ENCODE measurements at regions not wholly inside any gene's neighbourhood (a gene's known extent, or its start where the extent isn't known, plus 50 kb on each side); places are given as distances from the start of the nearest gene placed in this dataset.

DNA sequence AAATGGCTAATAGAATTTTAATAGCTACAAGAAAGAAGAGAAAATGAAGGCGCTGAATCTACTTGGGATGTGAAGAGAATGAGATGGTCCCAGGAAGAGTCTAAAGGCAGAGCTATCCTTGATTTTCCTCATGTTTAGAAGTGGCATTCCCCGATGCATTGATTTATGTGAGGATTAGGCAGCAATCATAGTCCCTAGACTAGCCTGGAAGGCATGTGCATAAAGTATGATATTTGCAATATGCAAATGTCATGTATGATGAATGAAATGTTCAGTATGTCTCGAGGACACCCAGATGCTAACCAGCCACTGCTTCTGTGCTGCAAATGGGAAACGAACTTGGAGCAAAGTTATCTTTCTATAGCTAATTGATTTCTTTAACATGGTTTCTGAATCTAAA lies 641.5 kb upstream of the PLXNA2 start:
- H3K4me1 ChIP-seq (ENCODE audit: control insufficient read depth, insufficient read depth, low read length) = no peaks in the 10 kb centered on the region
- H3K4me3 ChIP-seq (ENCODE audit: low read depth, low read length) = no peak overlapping the region
- H3K36me3 ChIP-seq (ENCODE audit: control insufficient read depth, insufficient read depth, low read length) = no peaks in the 10 kb centered on the region
- H3K27me3 ChIP-seq (ENCODE audit: control insufficient read depth, insufficient read depth, low read length) = no peaks in the 10 kb centered on the region
- no peak overlapping the region for H3K9ac ChIP-seq (ENCODE audit: low read depth, low read length)
- no peaks in the 10 kb centered on the region for H3K9me3 ChIP-seq (ENCODE audit: control insufficient read depth, insufficient read depth, low read length)

DNA sequence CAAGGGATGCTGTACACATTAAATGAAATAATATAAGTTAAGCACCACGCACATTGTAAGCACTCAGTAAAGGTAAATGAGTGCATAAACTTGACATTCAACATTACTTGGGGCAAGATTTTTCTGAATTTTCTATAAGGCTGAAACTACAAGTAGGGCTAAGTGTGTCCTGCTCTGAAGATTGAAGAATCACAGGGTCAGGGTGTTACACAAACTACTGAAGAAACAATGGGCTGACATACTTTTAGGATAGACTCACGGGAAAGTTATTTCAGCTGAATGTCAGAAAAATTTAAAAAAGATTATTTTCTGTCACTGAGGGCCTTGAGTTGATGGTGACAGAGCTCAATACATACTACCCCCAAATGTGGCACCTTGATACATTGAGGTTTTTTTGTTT lies 644.2 kb upstream of the PLXNA2 start:
- Histone ChIP-seq H3K4me1 (ENCODE audit: control insufficient read depth, insufficient read depth, low read length) (no peaks in the 10 kb centered on the region), H3K9me3 (ENCODE audit: control insufficient read depth, insufficient read depth, low read length) (no peaks in the 10 kb centered on the region), H3K27me3 (ENCODE audit: control insufficient read depth, insufficient read depth, low read length) (no peaks in the 10 kb centered on the region), H3K9ac (ENCODE audit: low read depth, low read length) (no peak overlapping the region), H3K36me3 (ENCODE audit: control insufficient read depth, insufficient read depth, low read length) (no peaks in the 10 kb centered on the region), H3K4me3 (ENCODE audit: low read depth, low read length) (no peak overlapping the region)

DNA sequence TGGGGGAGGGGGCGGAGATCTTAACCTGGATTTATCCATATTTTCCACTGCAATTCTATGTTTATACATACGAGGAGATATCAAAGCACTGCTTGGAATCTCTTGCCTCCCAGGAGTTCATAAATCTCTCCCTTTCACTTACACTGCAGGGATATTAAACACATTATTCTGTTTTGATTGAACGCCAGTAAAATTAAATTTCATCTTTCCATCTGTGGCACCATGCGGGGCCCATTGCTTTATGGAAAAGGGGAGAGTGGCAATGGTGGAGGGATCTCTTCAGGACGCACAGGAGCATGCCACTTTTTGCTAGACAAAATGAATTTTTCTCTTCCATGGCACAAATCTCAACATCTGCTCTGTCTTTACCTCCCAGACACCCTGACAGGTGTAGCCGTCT lies 648.0 kb upstream of the PLXNA2 start:
- Histone ChIP-seq H3K9me3 (ENCODE audit: control insufficient read depth, insufficient read depth, low read length) (no peaks in the 10 kb centered on the region), H3K27me3 (ENCODE audit: control insufficient read depth, insufficient read depth, low read length) (no peaks in the 10 kb centered on the region), H3K4me1 (ENCODE audit: control insufficient read depth, insufficient read depth, low read length) (no peaks in the 10 kb centered on the region), H3K36me3 (ENCODE audit: control insufficient read depth, insufficient read depth, low read length) (no peaks in the 10 kb centered on the region), H3K9ac (ENCODE audit: low read depth, low read length) (no peak overlapping the region), H3K4me3 (ENCODE audit: low read depth, low read length) (no peak overlapping the region)

DNA sequence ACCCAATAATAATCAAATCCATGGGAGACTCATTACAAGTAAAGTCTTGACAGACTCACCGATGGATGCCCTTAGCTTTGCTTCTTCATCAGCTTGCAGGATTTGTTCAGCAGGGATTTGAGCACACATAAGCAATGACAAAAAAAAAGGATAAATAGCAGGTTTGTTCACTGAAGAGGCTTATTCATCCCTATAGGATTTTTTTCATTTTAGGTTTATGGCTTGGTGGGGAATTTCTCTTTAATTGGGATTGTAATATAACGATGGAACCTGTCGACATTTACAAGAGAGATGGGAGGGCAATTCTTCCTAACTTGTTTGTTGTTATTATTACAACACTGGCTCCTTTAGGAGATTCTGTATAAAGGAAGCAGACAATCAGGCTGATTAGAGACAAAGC lies 649.1 kb upstream of the PLXNA2 start:
- Histone ChIP-seq H3K27me3 (ENCODE audit: control insufficient read depth, insufficient read depth, low read length) (no peaks in the 10 kb centered on the region), H3K9me3 (ENCODE audit: control insufficient read depth, insufficient read depth, low read length) (no peaks in the 10 kb centered on the region), H3K4me3 (ENCODE audit: low read depth, low read length) (no peak overlapping the region), H3K9ac (ENCODE audit: low read depth, low read length) (no peak overlapping the region), H3K36me3 (ENCODE audit: control insufficient read depth, insufficient read depth, low read length) (no peaks in the 10 kb centered on the region), H3K4me1 (ENCODE audit: control insufficient read depth, insufficient read depth, low read length) (no peaks in the 10 kb centered on the region)

DNA sequence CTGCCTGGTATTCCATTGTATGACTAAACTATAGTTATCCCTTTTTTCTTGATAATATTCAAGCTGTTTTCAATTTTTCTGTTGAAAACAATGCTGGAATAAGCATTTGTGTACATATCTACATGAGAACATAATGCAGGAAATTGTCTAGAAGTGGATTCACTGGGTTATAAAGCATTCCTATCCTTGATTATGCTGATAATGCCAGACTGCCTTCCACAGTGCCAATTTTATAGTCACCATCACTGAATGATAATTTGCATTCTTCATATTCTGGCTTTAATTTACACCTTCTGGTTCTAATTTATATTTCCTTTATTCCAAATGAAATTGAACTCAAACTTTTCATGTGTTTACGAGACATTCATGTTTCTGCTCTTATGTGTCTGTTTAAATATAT lies 651.0 kb upstream of the PLXNA2 start:
- H3K27me3 ChIP-seq (ENCODE audit: control insufficient read depth, insufficient read depth, low read length) = no peaks in the 10 kb centered on the region
- H3K9ac ChIP-seq (ENCODE audit: low read depth, low read length) = no peak overlapping the region
- no peaks in the 10 kb centered on the region for H3K4me1 ChIP-seq (ENCODE audit: control insufficient read depth, insufficient read depth, low read length)
- no peak overlapping the region for H3K4me3 ChIP-seq (ENCODE audit: low read depth, low read length)
- H3K9me3 ChIP-seq (ENCODE audit: control insufficient read depth, insufficient read depth, low read length) = no peaks in the 10 kb centered on the region
- H3K36me3 ChIP-seq (ENCODE audit: control insufficient read depth, insufficient read depth, low read length) = no peaks in the 10 kb centered on the region

DNA sequence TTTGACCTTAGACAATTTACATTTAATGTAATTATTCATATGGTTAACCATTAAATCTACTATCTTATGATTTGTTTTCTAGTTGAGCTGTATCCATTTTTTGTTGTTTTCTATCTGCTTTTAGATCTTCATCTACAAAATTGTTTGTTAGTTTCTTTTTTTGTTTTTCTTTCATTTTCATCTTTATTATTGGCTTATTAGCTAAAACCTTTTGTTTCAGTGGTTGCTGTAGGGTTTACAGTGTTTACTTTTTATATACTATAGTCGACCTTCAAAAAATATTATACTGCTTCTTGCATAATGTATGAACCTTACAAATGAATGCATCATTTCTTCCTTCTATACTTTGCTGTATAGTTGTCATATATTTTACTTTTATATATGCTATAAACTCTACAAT lies 651.6 kb upstream of the PLXNA2 start:
- H3K36me3 ChIP-seq (ENCODE audit: control insufficient read depth, insufficient read depth, low read length) = no peaks in the 10 kb centered on the region
- H3K9ac ChIP-seq (ENCODE audit: low read depth, low read length) = no peak overlapping the region
- no peaks in the 10 kb centered on the region for H3K4me1 ChIP-seq (ENCODE audit: control insufficient read depth, insufficient read depth, low read length)
- H3K27me3 ChIP-seq (ENCODE audit: control insufficient read depth, insufficient read depth, low read length) = no peaks in the 10 kb centered on the region
- no peaks in the 10 kb centered on the region for H3K9me3 ChIP-seq (ENCODE audit: control insufficient read depth, insufficient read depth, low read length)
- H3K4me3 ChIP-seq (ENCODE audit: low read depth, low read length) = no peak overlapping the region

DNA sequence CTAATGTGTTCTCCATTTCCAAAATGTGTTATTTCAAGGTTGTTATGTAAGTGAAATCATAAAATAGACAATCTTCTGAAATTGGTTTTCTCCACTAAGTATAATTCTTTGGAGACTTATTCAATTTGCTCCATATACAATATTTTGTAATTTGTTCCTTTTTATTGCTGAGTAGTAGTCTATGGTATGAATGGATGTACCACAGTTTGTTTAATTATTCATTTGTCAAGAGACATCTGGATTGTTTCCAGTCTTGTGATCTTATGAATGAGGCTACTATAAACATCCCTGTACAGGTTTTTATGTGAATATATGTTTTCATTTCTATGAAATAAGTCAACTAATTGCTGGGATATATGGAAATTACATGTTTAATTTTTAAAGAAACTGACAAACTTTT lies 652.6 kb upstream of the PLXNA2 start:
- Histone ChIP-seq H3K36me3 (ENCODE audit: control insufficient read depth, insufficient read depth, low read length) (no peaks in the 10 kb centered on the region), H3K4me1 (ENCODE audit: control insufficient read depth, insufficient read depth, low read length) (no peaks in the 10 kb centered on the region), H3K9ac (ENCODE audit: low read depth, low read length) (no peak overlapping the region), H3K9me3 (ENCODE audit: control insufficient read depth, insufficient read depth, low read length) (no peaks in the 10 kb centered on the region), H3K4me3 (ENCODE audit: low read depth, low read length) (no peak overlapping the region), H3K27me3 (ENCODE audit: control insufficient read depth, insufficient read depth, low read length) (no peaks in the 10 kb centered on the region)

DNA sequence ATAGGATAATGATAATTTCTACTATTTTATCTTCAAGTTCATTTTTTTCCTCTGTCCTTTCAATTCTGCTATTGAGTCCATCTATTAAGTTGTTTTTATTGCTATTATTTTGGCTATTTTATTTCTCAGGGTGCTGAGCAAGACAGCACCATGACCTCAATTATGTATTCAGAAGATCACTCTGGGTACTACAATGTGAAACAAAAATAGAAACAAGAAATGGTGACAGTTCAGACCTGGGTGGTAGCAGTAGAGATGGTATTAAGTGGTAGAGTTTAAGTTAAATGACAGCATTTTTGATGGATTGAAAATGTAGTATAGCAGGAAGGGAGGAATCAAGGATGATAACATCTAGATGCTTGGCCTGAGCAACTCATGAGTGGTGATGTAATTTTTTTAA lies 655.3 kb upstream of the PLXNA2 start:
- H3K27me3 ChIP-seq (ENCODE audit: control insufficient read depth, insufficient read depth, low read length) = no peaks in the 10 kb centered on the region
- no peak overlapping the region for H3K9ac ChIP-seq (ENCODE audit: low read depth, low read length)
- H3K9me3 ChIP-seq (ENCODE audit: control insufficient read depth, insufficient read depth, low read length) = no peaks in the 10 kb centered on the region
- no peak overlapping the region for H3K4me3 ChIP-seq (ENCODE audit: low read depth, low read length)
- no peaks in the 10 kb centered on the region for H3K4me1 ChIP-seq (ENCODE audit: control insufficient read depth, insufficient read depth, low read length)
- no peaks in the 10 kb centered on the region for H3K36me3 ChIP-seq (ENCODE audit: control insufficient read depth, insufficient read depth, low read length)

DNA sequence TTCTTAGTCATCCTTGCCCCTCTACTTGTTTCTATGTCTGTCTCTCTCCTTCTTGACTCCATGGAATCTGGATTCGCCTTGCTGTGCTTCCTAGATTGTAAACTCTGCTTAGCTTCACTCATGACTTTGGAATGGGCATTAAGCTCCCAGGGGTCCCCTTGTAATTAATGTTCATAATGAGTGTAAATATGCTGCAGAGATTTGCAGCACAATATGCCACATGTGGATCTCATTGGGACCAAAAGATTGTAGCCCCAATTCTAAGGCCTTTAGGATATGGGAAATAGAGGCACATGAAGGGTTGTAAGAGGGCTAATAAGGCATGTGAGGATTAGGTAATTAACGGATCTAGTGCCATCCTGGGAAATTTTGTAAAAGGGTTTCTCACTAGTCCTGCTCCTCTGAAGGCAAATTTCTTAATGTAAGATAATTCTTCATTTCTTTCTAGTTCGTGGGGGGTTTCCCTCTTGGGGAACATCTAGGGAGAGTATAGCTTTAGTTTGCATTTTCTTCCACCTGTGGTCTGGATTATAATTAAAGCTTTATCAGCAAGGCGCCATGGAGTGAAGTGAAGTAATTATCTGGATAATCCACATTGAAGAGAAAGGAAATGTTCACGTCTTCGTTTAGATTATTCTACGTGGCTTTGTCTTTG lies 659.2 kb upstream of the PLXNA2 start:
- Histone ChIP-seq H3K4me1 (ENCODE audit: control insufficient read depth, insufficient read depth, low read length) (no peaks in the 10 kb centered on the region), H3K9me3 (ENCODE audit: control insufficient read depth, insufficient read depth, low read length) (no peaks in the 10 kb centered on the region), H3K9ac (ENCODE audit: low read depth, low read length) (no peak overlapping the region), H3K36me3 (ENCODE audit: control insufficient read depth, insufficient read depth, low read length) (no peaks in the 10 kb centered on the region), H3K27me3 (ENCODE audit: control insufficient read depth, insufficient read depth, low read length) (no peaks in the 10 kb centered on the region), H3K4me3 (ENCODE audit: low read depth, low read length) (no peak overlapping the region)

DNA sequence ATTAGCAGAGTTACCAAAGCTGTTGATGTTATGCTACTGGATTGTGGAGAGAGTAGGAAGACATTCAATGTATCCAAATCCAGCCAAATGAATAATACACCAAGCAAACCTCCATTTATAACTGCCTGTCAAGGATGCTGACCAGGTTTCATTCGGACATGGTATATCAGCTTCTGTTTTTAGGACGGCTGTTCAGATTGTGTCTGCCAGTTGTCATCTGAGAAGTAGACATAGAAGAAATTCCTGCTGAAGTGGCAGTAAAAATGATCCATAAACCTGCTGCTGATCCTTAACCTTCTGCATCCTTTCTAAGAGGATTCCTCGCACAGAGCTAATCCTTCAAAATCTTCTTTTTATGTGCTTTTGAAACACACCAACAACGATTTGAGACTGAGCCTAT lies 663.6 kb upstream of the PLXNA2 start:
- Histone ChIP-seq H3K9ac (ENCODE audit: low read depth, low read length) (no peak overlapping the region), H3K4me3 (ENCODE audit: low read depth, low read length) (no peak overlapping the region)

DNA sequence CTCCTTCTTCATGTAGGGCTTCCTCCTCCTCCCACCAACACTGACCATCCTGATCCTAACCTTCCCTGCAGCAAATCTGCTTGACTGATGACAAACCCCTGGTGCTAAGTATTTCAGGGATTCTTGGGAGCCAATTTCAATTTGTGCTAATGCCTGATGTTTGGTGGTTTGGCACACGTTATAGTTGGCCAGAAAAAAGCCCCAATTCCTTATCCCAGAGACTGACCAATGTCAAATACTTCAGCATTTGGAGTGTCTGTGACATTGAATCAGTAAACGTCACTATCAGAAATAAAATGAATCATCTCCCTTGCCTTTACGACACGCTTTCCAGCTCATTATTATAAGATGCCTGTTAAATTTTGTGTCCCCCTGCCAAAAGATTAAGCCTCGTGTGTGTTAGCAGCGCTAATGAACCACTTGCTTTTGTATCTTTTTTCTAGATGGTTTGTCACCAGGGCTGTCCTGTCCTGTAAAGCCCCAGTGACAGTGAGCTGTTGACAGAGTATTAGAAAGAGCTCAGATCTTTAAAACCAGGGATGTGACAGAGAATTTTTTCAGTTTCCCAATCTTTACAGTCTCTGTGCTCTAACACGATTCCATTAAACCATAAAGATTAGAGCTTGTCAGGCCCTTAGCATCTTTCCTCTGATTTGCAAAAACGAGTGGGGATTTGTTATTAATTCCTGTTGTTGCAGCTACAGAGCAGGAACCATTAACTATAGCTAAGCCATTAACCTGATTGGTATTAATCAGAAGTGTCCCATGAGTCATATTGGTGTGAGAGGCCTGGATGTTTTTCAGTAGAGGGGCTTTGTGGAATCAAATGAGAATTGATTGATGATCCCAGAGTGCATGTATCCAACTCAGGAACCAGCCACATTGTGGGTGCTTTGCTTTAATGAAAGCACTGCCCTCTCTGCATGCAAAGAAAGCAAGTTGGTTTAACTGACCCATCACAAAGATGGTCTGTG lies 665.1 kb upstream of the PLXNA2 start:
- Histone ChIP-seq H3K4me1 (ENCODE audit: control insufficient read depth, insufficient read depth, low read length) (no peaks in the 10 kb centered on the region), H3K4me3 (ENCODE audit: low read depth, low read length) (no peak overlapping the region), H3K9me3 (ENCODE audit: control insufficient read depth, insufficient read depth, low read length) (no peaks in the 10 kb centered on the region), H3K9ac (ENCODE audit: low read depth, low read length) (no peak overlapping the region), H3K36me3 (ENCODE audit: control insufficient read depth, insufficient read depth, low read length) (no peaks in the 10 kb centered on the region), H3K27me3 (ENCODE audit: control insufficient read depth, insufficient read depth, low read length) (no peaks in the 10 kb centered on the region)

More for the DNA sequence above, 663.6 kb upstream of the PLXNA2 start:
- no peaks in the 10 kb centered on the region for H3K4me1 ChIP-seq (ENCODE audit: control insufficient read depth, insufficient read depth, low read length)
- H3K27me3 ChIP-seq (ENCODE audit: control insufficient read depth, insufficient read depth, low read length) = no peaks in the 10 kb centered on the region
- H3K9me3 ChIP-seq (ENCODE audit: control insufficient read depth, insufficient read depth, low read length) = no peaks in the 10 kb centered on the region
- no peaks in the 10 kb centered on the region for H3K36me3 ChIP-seq (ENCODE audit: control insufficient read depth, insufficient read depth, low read length)

DNA sequence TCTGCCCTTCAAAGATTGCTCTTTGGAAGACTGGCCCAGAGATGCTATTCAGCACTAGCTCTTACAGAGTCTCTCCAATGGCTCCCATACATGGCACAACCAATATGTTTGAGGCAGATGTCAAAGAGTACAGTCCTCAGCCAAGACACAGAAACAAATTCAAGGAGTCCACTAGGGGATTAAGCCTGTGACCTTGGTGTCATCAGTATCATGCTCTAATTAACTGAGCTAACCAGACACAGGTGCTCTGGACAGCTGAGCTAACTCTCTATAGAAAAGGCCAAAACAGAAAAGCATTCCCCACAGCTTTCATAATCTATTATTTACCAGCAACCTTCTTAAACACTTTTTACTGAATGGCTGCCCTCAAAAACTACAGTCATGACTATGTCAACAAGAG lies 666.0 kb upstream of the PLXNA2 start:
- Histone ChIP-seq H3K4me1 (ENCODE audit: control insufficient read depth, insufficient read depth, low read length) (no peaks in the 10 kb centered on the region), H3K9me3 (ENCODE audit: control insufficient read depth, insufficient read depth, low read length) (no peaks in the 10 kb centered on the region), H3K36me3 (ENCODE audit: control insufficient read depth, insufficient read depth, low read length) (no peaks in the 10 kb centered on the region), H3K27me3 (ENCODE audit: control insufficient read depth, insufficient read depth, low read length) (no peaks in the 10 kb centered on the region), H3K9ac (ENCODE audit: low read depth, low read length) (no peak overlapping the region), H3K4me3 (ENCODE audit: low read depth, low read length) (no peak overlapping the region)
